ENCODE measurements at regions not wholly inside any gene's neighbourhood (a gene's known extent, or its start where the extent isn't known, plus 50 kb on each side); places are given as distances from the start of the nearest gene placed in this dataset.

DNA sequence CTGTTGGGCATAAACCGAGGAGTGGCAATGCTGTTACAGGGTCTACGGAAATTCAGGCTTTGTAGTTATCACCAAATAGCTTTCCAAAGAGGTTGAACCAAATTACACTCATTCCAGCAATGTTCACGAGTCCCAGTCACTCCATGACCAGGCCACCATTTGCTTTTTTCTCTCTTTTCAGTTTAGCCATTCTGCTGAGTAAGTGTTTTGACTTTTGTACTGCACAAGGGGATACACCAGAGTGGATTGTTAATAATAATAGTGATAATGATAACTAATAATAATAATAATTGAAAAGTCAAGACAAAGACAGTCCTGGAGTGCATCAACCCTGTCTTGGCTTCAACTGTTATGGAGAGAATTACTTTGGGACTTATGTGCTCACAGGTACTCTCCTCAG is 343.5 kb downstream of the AACS start:
- in situ Hi-C loops (cut with MboI; ENCODE audit: low sequenced_read_pairs), result no loop called here

- in situ Hi-C loops (cut with MboI; ENCODE audit: low sequenced_read_pairs), result no loop called here
Measured at GRCh38 chr12:125412506-125412905, 347.3 kb downstream of the AACS start.

- in situ Hi-C loops (cut with MboI; ENCODE audit: low sequenced_read_pairs), result no loop called here
Measured at GRCh38 chr12:125417446-125417845, 352.2 kb downstream of the AACS start.

DNA sequence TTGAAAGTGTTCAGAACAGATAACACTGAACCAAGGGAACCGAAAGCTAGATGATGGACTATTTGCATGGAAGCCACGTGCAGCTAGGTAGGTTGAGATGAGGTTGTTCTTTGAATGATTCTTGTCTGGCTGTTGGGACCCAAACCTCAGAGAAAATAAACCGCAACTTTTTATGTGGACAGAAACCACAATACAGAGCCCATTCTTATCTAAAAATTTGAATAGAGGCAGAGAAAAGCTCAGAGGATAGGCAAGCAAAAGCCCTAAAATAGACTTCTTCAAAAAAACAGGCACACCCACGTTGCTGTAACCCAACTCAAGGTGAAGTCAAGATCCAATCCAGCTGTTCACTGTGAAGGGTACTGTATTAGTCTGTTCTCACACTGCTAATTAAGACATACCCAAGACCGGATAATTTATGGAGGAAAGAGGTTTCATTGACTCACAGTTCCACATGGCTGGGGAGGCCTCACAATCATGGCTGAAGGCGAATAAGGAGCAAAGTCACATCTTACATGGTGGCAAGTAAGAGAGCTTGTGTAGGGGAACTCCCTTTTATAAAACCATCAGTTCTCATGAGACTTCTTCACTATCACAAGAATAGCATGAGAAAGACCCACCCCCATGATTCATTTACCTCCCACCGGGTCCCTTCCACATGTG is 353.8 kb downstream of the AACS start:
- in situ Hi-C loops (cut with MboI; ENCODE audit: low sequenced_read_pairs), result no loop called here

- in situ Hi-C loops (cut with MboI; ENCODE audit: low sequenced_read_pairs), result no loop called here
Measured at GRCh38 chr12:125424909-125425308, 359.7 kb downstream of the AACS start.

DNA sequence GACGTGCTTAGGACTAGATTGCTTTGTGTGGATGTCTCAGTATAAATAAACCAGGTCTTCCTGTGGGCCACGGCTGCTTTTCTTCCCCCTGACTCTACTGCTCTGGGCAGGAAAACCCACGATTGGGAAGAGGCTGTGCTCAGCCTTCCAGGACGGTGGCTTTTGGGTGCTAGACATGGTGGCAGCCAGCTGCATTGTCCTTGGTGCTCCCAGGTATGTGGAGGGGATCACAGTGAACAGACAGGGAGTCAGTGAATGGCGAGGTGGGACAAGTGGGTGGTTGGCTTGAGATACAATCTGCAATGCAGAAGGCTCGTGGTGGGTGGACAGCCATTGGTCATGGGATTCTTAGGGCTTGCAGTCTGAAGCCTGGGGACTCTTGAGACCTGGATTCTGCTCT is 366.3 kb downstream of the AACS start:
- in situ Hi-C loops (cut with MboI; ENCODE audit: low sequenced_read_pairs), result no loop called here

- in situ Hi-C loops (cut with MboI; ENCODE audit: low sequenced_read_pairs), result no loop called here
Measured at GRCh38 chr12:125434131-125434530, 368.9 kb downstream of the AACS start.

GRCh38 chr12:125434936-125435443 is 369.8 kb downstream of the AACS start:
- in situ Hi-C loops (cut with MboI; ENCODE audit: low sequenced_read_pairs), result no loop called here

GRCh38 chr12:125435871-125436270 is 370.6 kb downstream of the AACS start:
- in situ Hi-C loops (cut with MboI; ENCODE audit: low sequenced_read_pairs), result no loop called here

GRCh38 chr12:125436686-125437085 is 371.5 kb downstream of the AACS start:
- in situ Hi-C loops (cut with MboI; ENCODE audit: low sequenced_read_pairs), result no loop called here

GRCh38 chr12:125440399-125440798 is 375.2 kb downstream of the AACS start:
- in situ Hi-C loops (cut with MboI; ENCODE audit: low sequenced_read_pairs), result no loop called here

- in situ Hi-C loops (cut with MboI; ENCODE audit: low sequenced_read_pairs), result no loop called here
Measured at GRCh38 chr12:125443341-125443740, 378.1 kb downstream of the AACS start.

DNA sequence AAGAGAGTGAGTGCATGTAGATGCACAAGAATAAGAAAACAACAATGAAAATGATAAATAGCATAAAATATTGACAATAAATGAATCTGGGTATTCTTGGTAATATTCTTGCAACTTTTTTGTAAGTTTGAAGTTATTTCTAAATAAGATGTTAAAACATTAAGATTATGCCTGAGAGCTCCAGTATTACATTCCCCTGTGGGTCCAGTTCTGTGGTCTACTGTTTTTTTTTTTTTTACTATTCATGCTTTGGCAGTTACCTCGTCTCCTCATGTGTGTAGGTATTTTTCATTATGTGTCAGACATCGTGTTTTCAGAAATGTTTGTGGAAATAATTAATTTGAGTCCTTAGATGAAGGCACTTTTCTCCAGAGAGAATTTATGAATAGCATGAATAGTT is 386.2 kb downstream of the AACS start:
- in situ Hi-C loops (cut with MboI; ENCODE audit: low sequenced_read_pairs), result no loop called here

DNA sequence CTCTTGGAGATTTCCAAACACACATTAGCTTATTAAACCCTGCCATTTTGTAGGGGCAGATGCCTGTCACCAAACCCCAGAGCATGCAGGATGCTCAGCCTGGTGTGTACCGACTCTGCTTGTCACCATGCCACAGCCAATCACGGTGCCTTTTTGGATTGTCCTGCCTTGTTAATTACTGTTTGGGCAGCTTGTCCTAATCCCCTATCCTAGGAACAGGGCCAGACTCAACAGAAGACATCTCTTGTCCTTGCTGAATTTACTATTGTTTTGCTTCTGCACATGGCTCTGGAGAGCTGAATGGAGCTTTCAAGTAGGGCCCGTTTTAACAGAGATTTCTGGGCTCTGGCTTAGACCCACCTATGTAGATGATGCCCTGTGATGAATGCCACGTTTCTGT is 388.5 kb downstream of the AACS start:
- in situ Hi-C loops (cut with MboI; ENCODE audit: low sequenced_read_pairs), result no loop called here

GRCh38 chr12:125454291-125454690 is 389.1 kb downstream of the AACS start:
- in situ Hi-C loops (cut with MboI; ENCODE audit: low sequenced_read_pairs), result no loop called here

DNA sequence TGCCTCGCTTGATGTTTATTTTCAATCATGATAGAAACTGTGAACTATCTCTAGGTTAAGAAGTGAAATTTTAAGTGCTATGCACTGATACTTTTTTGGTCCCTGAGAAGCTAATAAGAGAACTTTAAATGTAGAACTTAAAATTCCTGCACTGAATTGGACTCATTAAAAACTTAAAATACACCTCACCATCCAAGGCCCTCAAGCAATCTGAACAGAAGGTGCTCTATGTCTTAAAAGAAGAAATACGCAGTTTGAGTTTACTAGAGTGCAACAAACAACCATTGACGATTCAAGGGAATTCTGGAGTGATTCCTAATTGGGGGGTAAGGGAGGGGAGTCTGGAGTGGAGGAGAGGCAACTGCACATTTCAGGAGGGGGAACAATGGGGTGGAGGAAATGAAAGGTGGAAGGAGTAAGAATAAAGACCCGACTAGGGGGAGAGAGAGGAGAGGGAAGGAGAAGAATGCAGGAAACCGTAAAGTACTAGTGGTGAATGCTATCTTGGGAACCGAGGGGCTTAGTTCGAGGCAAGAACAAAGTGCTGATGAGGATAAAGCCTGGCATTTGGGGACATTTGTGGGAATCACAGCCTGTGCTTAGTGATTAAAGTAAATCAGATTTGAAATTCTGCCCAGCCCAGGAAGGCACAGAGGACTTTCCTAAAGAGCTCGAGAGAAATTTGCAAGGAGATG is 389.7 kb downstream of the AACS start:
- in situ Hi-C loops (cut with MboI; ENCODE audit: low sequenced_read_pairs), result no loop called here

DNA sequence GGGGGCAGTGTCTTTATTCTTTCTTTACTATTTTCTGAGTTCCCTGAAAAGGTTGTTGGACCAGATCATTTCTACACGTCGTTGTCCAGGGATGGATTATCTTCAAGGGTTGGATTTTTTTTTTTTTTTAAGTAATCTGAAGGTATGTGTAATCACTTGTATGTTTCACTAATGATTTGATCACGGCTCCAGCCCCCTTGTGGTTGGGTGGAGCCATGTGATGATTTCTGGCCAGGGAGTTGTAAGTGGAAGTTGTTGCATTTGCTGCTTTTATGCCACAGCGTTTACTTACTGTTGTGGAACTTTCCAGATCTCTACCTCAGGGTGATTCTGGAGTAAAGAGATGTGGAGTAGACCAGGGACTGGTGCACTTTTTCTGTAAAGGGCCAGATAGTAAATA is 390.3 kb downstream of the AACS start:
- in situ Hi-C loops (cut with MboI; ENCODE audit: low sequenced_read_pairs), result no loop called here

- in situ Hi-C loops (cut with MboI; ENCODE audit: low sequenced_read_pairs), result no loop called here
Measured at GRCh38 chr12:125458552-125459268, 393.5 kb downstream of the AACS start.

GRCh38 chr12:125461831-125462230 is 396.6 kb downstream of the AACS start:
- in situ Hi-C loops (cut with MboI; ENCODE audit: low sequenced_read_pairs), result no loop called here

DNA sequence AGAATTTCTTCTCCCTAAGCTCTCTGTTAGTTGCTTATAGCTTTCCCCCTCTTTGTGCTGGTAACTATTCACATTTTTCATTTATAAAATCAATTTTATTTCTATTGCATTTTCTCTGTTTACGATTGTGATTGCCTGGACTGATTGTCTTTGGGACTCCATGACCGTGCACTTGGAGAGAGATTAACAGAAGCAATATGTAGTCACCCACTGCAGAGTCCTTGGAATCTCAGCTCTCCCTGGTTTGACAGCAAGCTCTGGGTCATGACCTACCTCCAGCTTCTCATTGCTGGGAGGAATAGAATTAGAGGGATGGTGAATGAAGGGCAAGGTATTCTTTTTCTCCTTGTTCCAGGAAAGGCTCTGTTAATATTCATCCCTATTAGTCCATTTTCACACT is 398.2 kb downstream of the AACS start:
- in situ Hi-C loops (cut with MboI; ENCODE audit: low sequenced_read_pairs), result no loop called here

- in situ Hi-C loops (cut with MboI; ENCODE audit: low sequenced_read_pairs), result no loop called here
Measured at GRCh38 chr12:125467363-125467762, 402.1 kb downstream of the AACS start.

DNA sequence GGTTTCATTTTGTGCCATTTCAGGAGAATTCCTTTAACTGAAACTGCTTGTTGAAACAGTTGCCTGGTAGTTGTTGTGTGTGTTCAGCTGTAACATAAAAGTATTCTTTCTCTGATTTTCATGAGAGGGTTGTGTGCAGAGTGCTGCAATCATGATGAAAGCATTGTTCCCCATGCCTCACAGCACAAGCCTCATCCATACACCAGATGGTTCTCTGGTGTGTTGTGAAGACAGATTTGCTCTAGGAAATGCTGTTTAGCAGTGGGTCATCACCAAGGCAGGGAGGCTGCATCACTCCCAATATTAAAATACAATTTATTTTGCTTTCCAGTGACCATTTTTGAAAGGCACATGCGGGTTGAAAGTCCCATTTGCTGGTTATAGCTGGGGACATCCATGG is 404.4 kb downstream of the AACS start:
- in situ Hi-C loops (cut with MboI; ENCODE audit: low sequenced_read_pairs), result no loop called here

Measured in HL-60/S4 (cell line).